Renal pelvis (tissue), 1 donor: ENCODE measurements at regions not wholly inside any gene's neighbourhood (a gene's known extent, or its start where the extent isn't known, plus 50 kb on each side); places are given as distances from the start of the nearest gene placed in this dataset.
A peak's percentile ranks its signal among the peaks of the same experiment; 100 is the strongest.

Experiments used
- DNase-seq: peaks from one replicate; pipeline ENCODE4 v3.0.0-alpha.2; 2013

- no peak for DNase-seq
Observed at GRCh38 chr1:193988885-193989284, 802.5 kb upstream of the B3GALT2 start.

- DNase-seq, result no peak
Observed at GRCh38 chr1:193979219-193979618, 792.8 kb upstream of the B3GALT2 start.

- DNase-seq, result no peak
Observed at GRCh38 chr1:193974286-193974798, 787.9 kb upstream of the B3GALT2 start.

- DNase-seq, result no peak
Observed at GRCh38 chr1:193973428-193973827, 787.0 kb upstream of the B3GALT2 start.

GRCh38 chr1:193971595-193971994 lies 785.2 kb upstream of the B3GALT2 start:
- DNase-seq, result no peak

- DNase-seq, result no peak
Observed at GRCh38 chr1:193960499-193960898, 774.1 kb upstream of the B3GALT2 start.

GRCh38 chr1:193960040-193960439 lies 773.6 kb upstream of the B3GALT2 start:
- no peak for DNase-seq

GRCh38 chr1:193957556-193958095 lies 771.2 kb upstream of the B3GALT2 start:
- no peak for DNase-seq

- DNase-seq, result no peak
Observed at GRCh38 chr1:193952778-193953374, 766.5 kb upstream of the B3GALT2 start.

GRCh38 chr1:193951984-193952383 lies 765.6 kb upstream of the B3GALT2 start:
- DNase-seq, result no peak

GRCh38 chr1:193944454-193944853 lies 758.0 kb upstream of the B3GALT2 start:
- no peak for DNase-seq

GRCh38 chr1:193940176-193940575 lies 753.8 kb upstream of the B3GALT2 start:
- no peak for DNase-seq

GRCh38 chr1:193939585-193939984 lies 753.2 kb upstream of the B3GALT2 start:
- no peak for DNase-seq

- no peak for DNase-seq
Observed at GRCh38 chr1:193937308-193937707, 750.9 kb upstream of the B3GALT2 start.

GRCh38 chr1:193932979-193933378 lies 746.6 kb upstream of the B3GALT2 start:
- DNase-seq, result no peak

GRCh38 chr1:193931356-193931755 lies 744.9 kb upstream of the B3GALT2 start:
- peak; percentile 36 for DNase-seq

- no peak for DNase-seq
Observed at GRCh38 chr1:193929374-193930033, 743.1 kb upstream of the B3GALT2 start.

GRCh38 chr1:193927550-193927949 lies 741.1 kb upstream of the B3GALT2 start:
- no peak for DNase-seq

- no peak for DNase-seq
Observed at GRCh38 chr1:193926956-193927355, 740.5 kb upstream of the B3GALT2 start.

GRCh38 chr1:193919827-193920226 lies 733.4 kb upstream of the B3GALT2 start:
- no peak for DNase-seq

GRCh38 chr1:193916452-193916851 lies 730.0 kb upstream of the B3GALT2 start:
- DNase-seq, result no peak

- no peak for DNase-seq
Observed at GRCh38 chr1:193914871-193915270, 728.5 kb upstream of the B3GALT2 start.

GRCh38 chr1:193909406-193910082 lies 723.1 kb upstream of the B3GALT2 start:
- no peak for DNase-seq
